SK-N-SH treated with all-trans-retinoic acid at 6 μM for 48 hours (cell line): ENCODE measurements at regions not wholly inside any gene's neighbourhood (a gene's known extent, or its start where the extent isn't known, plus 50 kb on each side); places are given as distances from the start of the nearest gene placed in this dataset.

Experiments
- ATAC-seq: fragments of 200-7000 bp; cut with Tn5 transposase; 3 replicates; pipeline ENCODE4 v1.9.1; 2020; ENCODE audit warnings: mild to moderate bottlenecking, moderate library complexity
- ARNTL ChIP-seq: fragments of 450-650 bp; formaldehyde crosslinking; IDR thresholded peaks from 2 replicates; pipeline ENCODE4 v1.5.0; 2020; ENCODE audit warnings: low read depth, mild to moderate bottlenecking, moderate library complexity, borderline replicate concordance
- BACH2 ChIP-seq: fragments of 250-450 bp; sonication (Bioruptor Pico); IDR thresholded peaks from 2 replicates; pipeline ENCODE4 v1.9.0; 2021; ENCODE audit warnings: mild to moderate bottlenecking, borderline replicate concordance
- CSDC2 ChIP-seq: fragments of 250-450 bp; sonication (Bioruptor Pico); IDR thresholded peaks from 2 replicates; pipeline ENCODE4 v1.5.0; 2020; ENCODE audit warnings: mild to moderate bottlenecking, moderate library complexity
- CSRNP3 ChIP-seq: fragments of 250-450 bp; sonication (Bioruptor Pico); IDR thresholded peaks from 2 replicates; pipeline ENCODE4 v1.5.1; 2021; ENCODE audit warnings: mild to moderate bottlenecking, moderate library complexity
- ESRRG ChIP-seq: fragments of 250-450 bp; sonication (Bioruptor Pico); IDR thresholded peaks from 2 replicates; pipeline ENCODE4 v1.6.1; 2021; ENCODE audit warnings: mild to moderate bottlenecking
- GLIS3 ChIP-seq: fragments of 250-450 bp; sonication (Bioruptor Pico); IDR thresholded peaks from 2 replicates; pipeline ENCODE4 v1.5.0; 2020; ENCODE audit warnings: mild to moderate bottlenecking, moderate library complexity
- ISL1 ChIP-seq: fragments of 250-450 bp; sonication (Bioruptor Pico); IDR thresholded peaks from 2 replicates; pipeline ENCODE4 v2.1.2; 2022; ENCODE audit warnings: mild to moderate bottlenecking, moderate library complexity
- OSR1 ChIP-seq: fragments of 250-450 bp; sonication (Bioruptor Pico); IDR thresholded peaks from 2 replicates; pipeline ENCODE4 v1.8.0; 2022; ENCODE audit warnings: moderate library complexity, mild to moderate bottlenecking, inconsistent platforms
- PATZ1 ChIP-seq: fragments of 250-450 bp; sonication (Bioruptor Pico); IDR thresholded peaks from 2 replicates; pipeline ENCODE4 v1.8.0; 2020; ENCODE audit warnings: mild to moderate bottlenecking, moderate library complexity, borderline replicate concordance
- PPARA ChIP-seq: fragments of 250-450 bp; sonication (Bioruptor Pico); IDR thresholded peaks from 2 replicates; pipeline ENCODE4 v1.5.0; 2020; ENCODE audit warnings: mild to moderate bottlenecking, borderline replicate concordance
- SNAI2 ChIP-seq: fragments of 250-450 bp; sonication (Bioruptor Pico); IDR thresholded peaks from 2 replicates; pipeline ENCODE4 v1.5.0; 2020; ENCODE audit warnings: mild to moderate bottlenecking, moderate library complexity
- TCF4 ChIP-seq: fragments of 250-450 bp; sonication (Bioruptor Pico); IDR thresholded peaks from 2 replicates; pipeline ENCODE4 v1.8.0; 2021; ENCODE audit warnings: mild to moderate bottlenecking, moderate library complexity, borderline replicate concordance
- TOX ChIP-seq: fragments of 250-450 bp; sonication (Bioruptor Pico); IDR thresholded peaks from 2 replicates; pipeline ENCODE4 v1.8.0; 2021; ENCODE audit warnings: mild to moderate bottlenecking, moderate library complexity, borderline replicate concordance
- TSHZ2 ChIP-seq: fragments of 250-450 bp; sonication (Bioruptor Pico); IDR thresholded peaks from 2 replicates; pipeline ENCODE4 v1.5.0; 2020; ENCODE audit warnings: mild to moderate bottlenecking, moderate library complexity
- ZFP3 ChIP-seq: fragments of 250-450 bp; sonication (Bioruptor Pico); IDR thresholded peaks from 2 replicates; pipeline ENCODE4 v1.5.0; 2020; ENCODE audit warnings: mild to moderate bottlenecking, moderate library complexity
- ZFP30 ChIP-seq: fragments of 450-650 bp; formaldehyde crosslinking; IDR thresholded peaks from 2 replicates; pipeline ENCODE4 v1.5.0; 2022; ENCODE audit warnings: mild to moderate bottlenecking, moderate library complexity
- ZNF565 ChIP-seq: fragments of 450-650 bp; formaldehyde crosslinking; conservative IDR thresholded peaks from 2 replicates; pipeline ENCODE4 v1.5.0; 2020; ENCODE audit warnings: low read depth, mild to moderate bottlenecking, moderate library complexity
- ZNF70 ChIP-seq: fragments of 450-650 bp; formaldehyde crosslinking; IDR thresholded peaks from 2 replicates; pipeline ENCODE4 v1.5.0; 2020; ENCODE audit warnings: mild to moderate bottlenecking, moderate library complexity
- ZNF8 ChIP-seq: fragments of 450-650 bp; formaldehyde crosslinking; IDR thresholded peaks from 2 replicates; pipeline ENCODE4 v1.5.0; 2020; ENCODE audit warnings: mild to moderate bottlenecking, moderate library complexity
- TF ChIP-seq, protein P1 (sequence below): fragments of 250-450 bp; sonication (Bioruptor Pico); IDR thresholded peaks from 2 replicates; pipeline ENCODE4 v1.8.0; 2021; ENCODE audit warnings: low read depth, mild to moderate bottlenecking, moderate library complexity, borderline replicate concordance

GRCh38 chr6:91606148-91606901, 1019.5 kb upstream of the MAP3K7 start:
- TF ChIP-seq PATZ1 (CRISPR knock-in tag) = no peak
- no peak for ATAC-seq

DNA sequence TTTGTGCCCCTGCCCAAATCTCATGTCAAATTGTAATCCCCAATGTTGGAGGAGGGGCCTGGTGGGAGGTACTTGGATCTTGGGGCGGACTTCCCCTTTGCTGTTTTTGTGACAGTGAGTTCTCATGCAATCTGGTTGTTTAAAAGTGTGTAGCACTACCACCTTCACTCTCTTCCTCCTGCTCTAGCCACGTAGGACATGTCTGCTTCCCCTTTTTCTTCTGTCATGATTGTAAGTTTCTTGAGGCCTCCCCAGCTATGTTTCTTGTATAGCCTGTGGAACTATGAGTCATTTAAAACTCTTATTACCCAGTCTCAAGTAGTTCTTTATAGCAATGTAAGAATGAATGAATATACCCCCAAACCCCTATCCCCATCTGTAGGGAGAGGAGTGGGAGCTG, 1013.7 kb upstream of the MAP3K7 start:
- TF ChIP-seq OSR1 (CRISPR knock-in tag) (no peak), ARNTL (CRISPR knock-in tag) (no peak), SNAI2 (CRISPR knock-in tag) (no peak), ZNF70 (CRISPR knock-in tag) (no peak), CSDC2 (CRISPR knock-in tag) (no peak), CSRNP3 (CRISPR knock-in tag) (no peak), ZFP3 (CRISPR knock-in tag) (no peak), GLIS3 (CRISPR knock-in tag) (no peak), ZNF8 (CRISPR knock-in tag) (no peak), ISL1 (CRISPR knock-in tag) (no peak), BACH2 (CRISPR knock-in tag) (no peak), TCF4 (CRISPR knock-in tag) (no peak), ESRRG (CRISPR knock-in tag) (no peak), PATZ1 (CRISPR knock-in tag) (no peak), ZNF565 (CRISPR knock-in tag) (no peak)
- TF ChIP-seq, protein P1, sequence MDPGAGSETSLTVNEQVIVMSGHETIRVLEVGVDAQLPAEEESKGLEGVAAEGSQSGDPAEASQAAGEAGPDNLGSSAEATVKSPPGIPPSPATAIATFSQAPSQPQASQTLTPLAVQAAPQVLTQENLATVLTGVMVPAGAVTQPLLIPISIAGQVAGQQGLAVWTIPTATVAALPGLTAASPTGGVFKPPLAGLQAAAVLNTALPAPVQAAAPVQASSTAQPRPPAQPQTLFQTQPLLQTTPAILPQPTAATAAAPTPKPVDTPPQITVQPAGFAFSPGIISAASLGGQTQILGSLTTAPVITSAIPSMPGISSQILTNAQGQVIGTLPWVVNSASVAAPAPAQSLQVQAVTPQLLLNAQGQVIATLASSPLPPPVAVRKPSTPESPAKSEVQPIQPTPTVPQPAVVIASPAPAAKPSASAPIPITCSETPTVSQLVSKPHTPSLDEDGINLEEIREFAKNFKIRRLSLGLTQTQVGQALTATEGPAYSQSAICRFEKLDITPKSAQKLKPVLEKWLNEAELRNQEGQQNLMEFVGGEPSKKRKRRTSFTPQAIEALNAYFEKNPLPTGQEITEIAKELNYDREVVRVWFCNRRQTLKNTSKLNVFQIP (CRISPR knock-in tag) = no peak
- ATAC-seq = no peak

GRCh38 chr6:91590191-91590590, 1003.3 kb upstream of the MAP3K7 start:
- ATAC-seq = no peak
- TF ChIP-seq ISL1 (CRISPR knock-in tag) = no peak
- TF ChIP-seq TSHZ2 = no peak
- TF ChIP-seq BACH2 (CRISPR knock-in tag) = no peak
- no peak for TF ChIP-seq OSR1 (CRISPR knock-in tag)
- TF ChIP-seq CSRNP3 (CRISPR knock-in tag) = no peak
- no peak for TF ChIP-seq PPARA (CRISPR knock-in tag)
- no peak for TF ChIP-seq ZNF565 (CRISPR knock-in tag)
- no peak for TF ChIP-seq ESRRG (CRISPR knock-in tag)
- TF ChIP-seq ZFP30 (CRISPR knock-in tag) = no peak
- no peak for TF ChIP-seq ZNF8 (CRISPR knock-in tag)
- TF ChIP-seq, protein P1 (CRISPR knock-in tag) = no peak
- no peak for TF ChIP-seq CSDC2 (CRISPR knock-in tag)
- TF ChIP-seq ZNF70 (CRISPR knock-in tag) = no peak
- no peak for TF ChIP-seq PATZ1 (CRISPR knock-in tag)
- no peak for TF ChIP-seq ARNTL (CRISPR knock-in tag)
- TF ChIP-seq TOX (CRISPR knock-in tag) = no peak
- no peak for TF ChIP-seq ZFP3 (CRISPR knock-in tag)
- no peak for TF ChIP-seq SNAI2 (CRISPR knock-in tag)
